ENCODE measurements at regions not wholly inside any gene's neighbourhood (a gene's known extent, or its start where the extent isn't known, plus 50 kb on each side); places are given as distances from the start of the nearest gene placed in this dataset.

- Histone ChIP-seq H2AFZ (ENCODE audit: low read depth) (no peak overlapping the region), H3K4me3 (ENCODE audit: low read depth in 2 of 2, low read length in 1 of 2) (no peak overlapping the region), H3K9me3 (no peaks in the 10 kb centered on the region), H4K20me1 (ENCODE audit: insufficient read depth) (no peaks in the 10 kb centered on the region), H3K9ac (no peak overlapping the region), H3K27me3 (ENCODE audit: insufficient read depth) (no peaks in the 10 kb centered on the region), H3K79me2 (ENCODE audit: insufficient read depth) (no peaks in the 10 kb centered on the region), H3K27ac (ENCODE audit: low read depth in 2 of 2, low read length in 1 of 2) (no peak overlapping the region), H3K36me3 (replicated peaks in 1 of 2; ENCODE audit: control insufficient read depth in 1 of 2, insufficient read depth in 2 of 2, low read length in 1 of 2) (no peaks in the 10 kb centered on the region), H3F3A (replicated peaks; ENCODE audit: insufficient read depth) (no peaks in the 10 kb centered on the region), H3K4me1 (ENCODE audit: control insufficient read depth in 1 of 2, insufficient read depth in 2 of 2, low read depth in 1 of 2, low read length in 1 of 2) (no peaks in the 10 kb centered on the region; a peak in 1 of 4 replicates), H3K9me2 (no peaks in the 10 kb centered on the region), H3K4me2 (no peak overlapping the region)
- ChIA-PET POLR2A (no interaction called here), CTCF (interaction anchor here (1.1 kb wide), 1 partner anchor 16 kb away, joined by 4 read pairs; no protein-coding TSS in a partner anchor)
- TF ChIP-seq JUND (IDR thresholded peaks at IDR 0.05) (no peak), SIN3A (IDR thresholded peaks at IDR 0.05; ENCODE audit: borderline replicate concordance, low read depth, low read length) (no peak), GABPA (IDR thresholded peaks at IDR 0.05; ENCODE audit: low read depth) (no peak), ZBTB33 (IDR thresholded peaks at IDR 0.05; ENCODE audit: borderline replicate concordance, low read depth) (no peak), RCOR1 (IDR thresholded peaks at IDR 0.05; ENCODE audit: low read length) (no peak), TAF1 (IDR thresholded peaks at IDR 0.05; ENCODE audit: borderline replicate concordance, low read depth, low read length) (no peak), TCF12 (IDR thresholded peaks at IDR 0.05) (no peak), ELF1 (IDR thresholded peaks at IDR 0.05) (no peak), USF2 (IDR thresholded peaks at IDR 0.05; ENCODE audit: borderline replicate concordance, low read depth, low read length) (no peak), RFX5 (IDR thresholded peaks at IDR 0.05; ENCODE audit: low read length) (no peak), TEAD4 (IDR thresholded peaks at IDR 0.05; ENCODE audit: borderline replicate concordance, insufficient read depth) (no peak), REST (IDR thresholded peaks at IDR 0.05; ENCODE audit: low read depth, low read length) (no peak), YY1 (IDR thresholded peaks at IDR 0.05; ENCODE audit: low read depth) (no peak), USF1 (IDR thresholded peaks at IDR 0.05; ENCODE audit: borderline replicate concordance, low read depth) (no peak), PBX3 (IDR thresholded peaks at IDR 0.05) (no peak), SMC3 (IDR thresholded peaks at IDR 0.05; ENCODE audit: low read depth, low read length) (no peak), EZH2phosphoT487 (IDR thresholded peaks at IDR 0.05; ENCODE audit: borderline replicate concordance, low read depth) (no peak)
- 56% methylated on average over 1 of the region's 1 CpG for WGBS (ENCODE audit: low lambda C conversion rate)
- DNase-seq = no peak
These were observed 109.9 kb downstream of the ZNF330 start for GRCh38 chr4:141330616-141331015.

All from SK-N-SH (cell line).